ENCODE measurements at regions not wholly inside any gene's neighbourhood (a gene's known extent, or its start where the extent isn't known, plus 50 kb on each side); places are given as distances from the start of the nearest gene placed in this dataset.
"Not testable (repeated sequence)": the region's sequence is repeated elsewhere in the genome, so short reads cannot be mapped to it uniquely, and the experiment has no call there.

- not testable (repeated sequence) for DNase-seq (ENCODE audit: low spot score)
Observed at GRCh38 chr6:26799903-26800633, 140.5 kb upstream of the ZNF322 start.

GRCh38 chr6:26803762-26804161 lies 144.2 kb upstream of the ZNF322 start:
- DNase-seq (ENCODE audit: low spot score): not testable (repeated sequence)

GRCh38 chr6:26811486-26812116 lies 152.1 kb upstream of the ZNF322 start:
- DNase-seq (ENCODE audit: low spot score): not testable (repeated sequence)

GRCh38 chr6:26818640-26819225 lies 159.2 kb upstream of the ZNF322 start:
- DNase-seq (ENCODE audit: low spot score): not testable (repeated sequence)

GRCh38 chr6:26827965-26828364 lies 168.4 kb upstream of the ZNF322 start:
- not testable (repeated sequence) for DNase-seq (ENCODE audit: low spot score)

GRCh38 chr6:26829480-26829879 lies 169.9 kb upstream of the ZNF322 start:
- not testable (repeated sequence) for DNase-seq (ENCODE audit: low spot score)

GRCh38 chr6:26830992-26831391 lies 171.4 kb upstream of the ZNF322 start:
- not testable (repeated sequence) for DNase-seq (ENCODE audit: low spot score)

- DNase-seq (ENCODE audit: low spot score): not testable (repeated sequence)
Observed at GRCh38 chr6:26835707-26836106, 176.2 kb upstream of the ZNF322 start.

- DNase-seq (ENCODE audit: low spot score): not testable (repeated sequence)
Observed at GRCh38 chr6:26836657-26837056, 177.1 kb upstream of the ZNF322 start.

- not testable (repeated sequence) for DNase-seq (ENCODE audit: low spot score)
Observed at GRCh38 chr6:26844823-26845222, 185.3 kb upstream of the ZNF322 start.

GRCh38 chr6:26857289-26857688 lies 197.7 kb upstream of the ZNF322 start:
- not testable (repeated sequence) for DNase-seq (ENCODE audit: low spot score)

GRCh38 chr6:26859067-26859770 lies 199.7 kb upstream of the ZNF322 start:
- DNase-seq (ENCODE audit: low spot score): not testable (repeated sequence)

- DNase-seq (ENCODE audit: low spot score): not testable (repeated sequence)
Observed at GRCh38 chr6:26859771-26860163, 200.2 kb upstream of the ZNF322 start.

- DNase-seq (ENCODE audit: low spot score): not testable (repeated sequence)
Observed at GRCh38 chr6:26861913-26862312, 202.4 kb upstream of the ZNF322 start.

- not testable (repeated sequence) for DNase-seq (ENCODE audit: low spot score)
Observed at GRCh38 chr6:26863641-26864040, 204.1 kb upstream of the ZNF322 start.

GRCh38 chr6:26898785-26899184 lies 239.2 kb upstream of the ZNF322 start:
- DNase-seq (ENCODE audit: low spot score): not testable (repeated sequence)

- not testable (repeated sequence) for DNase-seq (ENCODE audit: low spot score)
Observed at GRCh38 chr6:26924206-26924605, 264.7 kb upstream of the ZNF322 start.

GRCh38 chr6:26928190-26928589 lies 268.6 kb upstream of the ZNF322 start:
- DNase-seq (ENCODE audit: low spot score): not testable (repeated sequence)

- DNase-seq (ENCODE audit: low spot score): not testable (repeated sequence)
Observed at GRCh38 chr6:26937258-26937657, 277.7 kb upstream of the ZNF322 start.

GRCh38 chr6:26951211-26951610 lies 291.7 kb upstream of the ZNF322 start:
- DNase-seq (ENCODE audit: low spot score): not testable (repeated sequence)

GRCh38 chr6:26956078-26956600 lies 291.4 kb upstream of the PRSS16 start:
- DNase-seq (ENCODE audit: low spot score): peak; percentile 94

Data from H4 (cell line).